H1 (cell line): ENCODE measurements at regions not wholly inside any gene's neighbourhood (a gene's known extent, or its start where the extent isn't known, plus 50 kb on each side); places are given as distances from the start of the nearest gene placed in this dataset.

Experiments
- CTCF ChIA-PET: fragments of 300-600 bp; sonication (Branson Sonifier 250); formaldehyde crosslinking; loops from one replicate; lab custom pipeline; 2021; ENCODE audit not compliant: partially characterized antibody; lab: Charles Lee
- POLR2A ChIA-PET: fragments of 300-600 bp; sonication (Branson Sonifier 250); formaldehyde crosslinking; loops from one replicate; lab custom pipeline; 2021; ENCODE audit warnings: inconsistent platforms; ENCODE audit not compliant: partially characterized antibody; lab: Charles Lee
- DNase-seq, 2 experiments: peaks; one replicate each; pipeline versions ENCODE4 v3.0.0 to v3.0.0-alpha.2; 2010 to 2022; ENCODE audit warnings: low spot score in 2 of 2, low read depth in 1 of 2, mixed read lengths in 1 of 2
- FAIRE-seq: peaks from 2 replicates; lab custom pipeline; 2011; peaks lifted over from hg19 to GRCh38; lab: Jason Lieb, UNC
- H2AFZ ChIP-seq: 2 replicates; pipeline ENCODE4 v1.8.1; 2012; ENCODE audit warnings: low read length, inconsistent platforms
- H2AK5ac ChIP-seq: 2 replicates; pipeline ENCODE4 v1.6.1; 2013; ENCODE audit warnings: low read depth, low read length
- H2BK120ac ChIP-seq: replicated peaks from 2 replicates; pipeline ENCODE3; 2013; ENCODE audit warnings: low read depth, low read length, inconsistent platforms
- H2BK12ac ChIP-seq: 2 replicates; pipeline ENCODE4 v1.6.1; 2013; ENCODE audit warnings: low read depth, low read length
- H2BK15ac ChIP-seq: 2 replicates; pipeline ENCODE4 v1.6.1; 2013; ENCODE audit warnings: low read length
- H2BK20ac ChIP-seq: 2 replicates; pipeline ENCODE4 v1.6.1; 2013; ENCODE audit warnings: low read length
- H2BK5ac ChIP-seq: 2 replicates; pipeline ENCODE4 v1.6.1; 2013; ENCODE audit warnings: low read depth, low read length
- H3K14ac ChIP-seq: 2 replicates; pipeline ENCODE4 v1.6.1; 2013; ENCODE audit warnings: inconsistent platforms; ENCODE audit not compliant: insufficient read length
- H3K18ac ChIP-seq: 2 replicates; pipeline ENCODE4 v1.6.1; 2013; ENCODE audit warnings: low read length; ENCODE audit errors: extremely low read depth
- H3K23ac ChIP-seq: 2 replicates; pipeline ENCODE4 v1.6.1; 2013; ENCODE audit warnings: inconsistent platforms; ENCODE audit not compliant: insufficient read length
- H3K23me2 ChIP-seq: 2 replicates; pipeline ENCODE4 v1.6.1; 2013; ENCODE audit warnings: low read depth, low read length
- H3K27ac ChIP-seq: 2 replicates; pipeline ENCODE4 v1.6.1; 2011; ENCODE audit warnings: low read depth, low read length, inconsistent platforms
- H3K27me3 ChIP-seq, 4 experiments: replicated peaks in 1 of 4; 1 replicate in 1 of 4; 2 replicates in 3 of 4; pipeline versions ENCODE4 v1.6.1 to v1.8.1; 2011 to 2013; ENCODE audit warnings: low read length in 3 of 4, mild to moderate bottlenecking in 3 of 4, inconsistent platforms in 2 of 4, mixed read lengths in 2 of 4, moderate library complexity in 1 of 4; ENCODE audit not compliant: control insufficient read depth in 3 of 4, insufficient read depth in 3 of 4; ENCODE audit errors: extremely low read depth in 1 of 4
- H3K36me3 ChIP-seq, 4 experiments: 2 replicates each; pipeline versions ENCODE4 v1.6.1 to v1.8.1; 2011 to 2013; ENCODE audit warnings: mild to moderate bottlenecking in 4 of 4, low read length in 3 of 4, moderate library complexity in 2 of 4, control low read depth in 1 of 4, inconsistent platforms in 1 of 4; ENCODE audit not compliant: insufficient read depth in 4 of 4, control insufficient read depth in 2 of 4
- H3K4ac ChIP-seq: replicated peaks from 2 replicates; pipeline ENCODE3; 2013; ENCODE audit warnings: low read length, low read depth, mixed read lengths, inconsistent platforms; ENCODE audit not compliant: insufficient read length
- H3K4me1 ChIP-seq, 4 experiments: replicated peaks in 1 of 4; 1 replicate in 1 of 4; 2 replicates in 3 of 4; pipeline versions ENCODE4 v1.6.1 to v1.8.1; 2011 to 2013; ENCODE audit warnings: low read length in 3 of 4, inconsistent platforms in 2 of 4, mixed read lengths in 1 of 4; ENCODE audit not compliant: insufficient read depth in 4 of 4, control insufficient read depth in 3 of 4
- H3K4me2 ChIP-seq, 2 experiments: 2 replicates each; pipeline versions ENCODE4 v1.6.1 to v1.8.1; 2011 to 2013; ENCODE audit warnings: low read depth in 2 of 2, low read length in 2 of 2, control low read depth in 1 of 2, inconsistent platforms in 1 of 2, mild to moderate bottlenecking in 1 of 2; ENCODE audit not compliant: insufficient read depth in 1 of 2
- H3K4me3 ChIP-seq, 4 experiments: fragments of 200-600, 300-600 bp in 1 of 4; sonication (generic), shearing (Covaris generic), sonication (Bioruptor Twin) in 1 of 4; 2 replicates each; pipeline versions ENCODE4 v1.5.1 to v1.8.1; 2011 to 2016; ENCODE audit warnings: low read length in 4 of 4, low read depth in 3 of 4, control low read depth in 2 of 4, inconsistent platforms in 2 of 4, mild to moderate bottlenecking in 2 of 4, mixed read lengths in 1 of 4, moderate library complexity in 1 of 4; ENCODE audit not compliant: insufficient read depth in 2 of 4; ENCODE audit errors: extremely low read depth in 1 of 4
- H3K56ac ChIP-seq: replicated peaks from 2 replicates; pipeline ENCODE3; 2013; ENCODE audit warnings: low read depth, mild to moderate bottlenecking, mixed read lengths, low read length, inconsistent platforms; ENCODE audit not compliant: insufficient read length
- H3K79me1 ChIP-seq: 2 replicates; pipeline ENCODE4 v1.6.1; 2013; ENCODE audit warnings: low read depth, low read length, control low read depth
- H3K79me2 ChIP-seq, 2 experiments: 2 replicates each; pipeline versions ENCODE4 v1.6.1 to v1.8.1; 2012 to 2013; ENCODE audit warnings: low read length in 2 of 2, mild to moderate bottlenecking in 2 of 2, inconsistent platforms in 1 of 2; ENCODE audit not compliant: insufficient read depth in 2 of 2, control insufficient read depth in 1 of 2
- H3K9ac ChIP-seq, 4 experiments: replicated peaks in 1 of 4; 1 replicate in 1 of 4; 2 replicates in 3 of 4; pipeline versions ENCODE4 v1.6.1 to v1.8.1; 2011 to 2013; ENCODE audit warnings: low read depth in 3 of 4, low read length in 3 of 4, control low read depth in 2 of 4, mild to moderate bottlenecking in 2 of 4, moderate library complexity in 2 of 4, inconsistent platforms in 1 of 4; ENCODE audit errors: extremely low read depth in 1 of 4
- H3K9me3 ChIP-seq, 2 experiments: 2 replicates each; pipeline versions ENCODE4 v1.6.1 to v1.8.1; 2012 to 2013; ENCODE audit warnings: mild to moderate bottlenecking in 2 of 2, moderate library complexity in 2 of 2, control low read depth in 1 of 2, inconsistent platforms in 1 of 2, low read depth in 1 of 2, low read length in 1 of 2, mixed read lengths in 1 of 2; ENCODE audit not compliant: insufficient read depth in 2 of 2
- H4K20me1 ChIP-seq, 2 experiments: replicated peaks in 1 of 2; 2 replicates each; pipeline versions ENCODE3 to v1.8.1; 2011 to 2013; ENCODE audit warnings: inconsistent platforms in 2 of 2, low read length in 2 of 2, mild to moderate bottlenecking in 1 of 2; ENCODE audit not compliant: insufficient read depth in 2 of 2, control insufficient read depth in 1 of 2
- H4K5ac ChIP-seq: 2 replicates; pipeline ENCODE4 v1.6.1; 2013; ENCODE audit warnings: low read length, low read depth, mixed read lengths, inconsistent platforms; ENCODE audit not compliant: insufficient read length
- H4K8ac ChIP-seq: 2 replicates; pipeline ENCODE4 v1.8.0; 2013; ENCODE audit warnings: mild to moderate bottlenecking, moderate library complexity, low read length, inconsistent platforms; ENCODE audit not compliant: insufficient read depth; ENCODE audit errors: extremely low read depth
- H4K91ac ChIP-seq: replicated peaks from 2 replicates; pipeline ENCODE3; 2013; ENCODE audit warnings: low read length, mixed read lengths, inconsistent platforms; ENCODE audit not compliant: insufficient read length
- CEBPB ChIP-seq: IDR thresholded peaks from 2 replicates; pipeline ENCODE4 v1.6.1; 2012; ENCODE audit warnings: low read depth, low read length
- SUZ12 ChIP-seq: fragments of 200-600 bp; sonication (generic); IDR thresholded peaks from 2 replicates; pipeline ENCODE4 v1.6.1; 2012; ENCODE audit warnings: mild to moderate bottlenecking, inconsistent platforms, low read length, moderate library complexity, mixed read lengths
- WGBS, 2 experiments: shearing (Covaris generic) in 1 of 2; methylation state at CpG; one replicate each; pipeline versions ENCODE4 v1.1.6 to v1.1.7; 2013 to 2015; ENCODE audit warnings: low lambda C conversion rate in 2 of 2, mixed read lengths in 2 of 2, inconsistent platforms in 1 of 2, low coverage in 1 of 2, missing lambda C conversion rate in 1 of 2; ENCODE audit not compliant: insufficient replicate concordance in 2 of 2, insufficient coverage in 1 of 2, insufficient read length in 1 of 2; ENCODE audit errors: extremely low coverage in 1 of 2, missing lambda C conversion rate in 1 of 2; 5-methylcytosine and 5-hydroxymethylcytosine counted together

GRCh38 chr1:87853576-87854351 lies 525.1 kb downstream of the LMO4 start:
- Histone ChIP-seq H3K4me3 (no peak overlapping the region), H2BK5ac (no peak overlapping the region), H4K91ac (no peak overlapping the region), H3K27ac (no peak overlapping the region), H3K23ac (no peak overlapping the region), H2BK20ac (no peak overlapping the region), H3K4me1 (no peaks in the 10 kb centered on the region), H3K36me3 (no peaks in the 10 kb centered on the region), H3K18ac (no peak overlapping the region), H3K14ac (no peak overlapping the region), H2BK15ac (no peak overlapping the region), H2BK120ac (no peak overlapping the region), H3K56ac (no peak overlapping the region), H2BK12ac (no peak overlapping the region), H2AK5ac (no peak overlapping the region), H3K27me3 (no peaks in the 10 kb centered on the region), H3K4ac (no peak overlapping the region), H3K79me1 (no peaks in the 10 kb centered on the region), H4K8ac (no peak overlapping the region), H4K5ac (no peak overlapping the region), H3K9me3 (peaks cover 5 to 7% of the 10 kb centered on the region in 2 experiments; a peak in 2 of 4 replicates), H3K79me2 (no peaks in the 10 kb centered on the region), H3K9ac (no peak overlapping the region), H2AFZ (0 out of 2 replicates have a peak overlapping the region, but pooled peaks have one; percentile 57), H3K23me2 (no peaks in the 10 kb centered on the region), H4K20me1 (no peaks in the 10 kb centered on the region), H3K4me2 (no peak overlapping the region)
- ChIA-PET POLR2A (no interaction called here), CTCF (interaction anchor here (1.4 to 1.5 kb wide), 2 partner anchors 8 to 208 kb away, joined by 3 to 4 read pairs; no protein-coding TSS in a partner anchor)
- DNase-seq, result no peak
- no peak for FAIRE-seq
- WGBS, 2 experiments, result 81 to 100% methylated on average over 1 to 5 of the region's 5 CpGs
- TF ChIP-seq CEBPB, result peak; percentile 59
- no peak for TF ChIP-seq SUZ12
